ENCODE measurements at regions not wholly inside any gene's neighbourhood (a gene's known extent, or its start where the extent isn't known, plus 50 kb on each side); places are given as distances from the start of the nearest gene placed in this dataset.

- no peak for TF ChIP-seq CTCF (IDR thresholded peaks at IDR 0.05; ENCODE audit: low read depth, low read length)
- TF ChIP-seq EZH2phosphoT487 (IDR thresholded peaks at IDR 0.05; ENCODE audit: low read depth) = no peak
These were observed 270.5 kb upstream of the GYPC start for GRCh38 chr2:126385441-126385840.
